Lower leg skin (tissue), 4 donors: ENCODE measurements at regions not wholly inside any gene's neighbourhood (a gene's known extent, or its start where the extent isn't known, plus 50 kb on each side); places are given as distances from the start of the nearest gene placed in this dataset.
"Not testable (repeated sequence)": the region's sequence is repeated elsewhere in the genome, so short reads cannot be mapped to it uniquely, and the experiment has no call there.

Source experiments
- DNase-seq, 2 donors: peaks; one replicate each; pipeline ENCODE4 v3.0.0-alpha.2; 2019; ENCODE audit warnings: low spot score in 2 of 2
- H3K4me3 ChIP-seq: fragments of 200-600 bp; sonication (generic); 2 replicates; pipeline ENCODE4 v1.5.1; 2017; ENCODE audit warnings: mild to moderate bottlenecking, low read depth; ENCODE audit not compliant: poor library complexity, severe bottlenecking
- POLR2A ChIP-seq, 2 donors: fragments of 450-650 bp; IDR thresholded peaks; one replicate each; pipeline ENCODE4 v1.6.1; 2016 to 2017; ENCODE audit warnings: antibody characterized with exemption in 2 of 2, mild to moderate bottlenecking in 1 of 2, moderate library complexity in 1 of 2
- WGBS, 2 donors: methylation state at CpG; one replicate each; pipeline ENCODE4 v1.1.5; 2018; 5-methylcytosine and 5-hydroxymethylcytosine counted together
- intact Hi-C: fragments of 100-400 bp; cut with DNase I; formaldehyde crosslinking; loops from one replicate; pipeline ENCODE4 v1.15.0; 2023; ENCODE audit warnings: low total_unique reads
- TF ChIP-seq, protein P1 (sequence below), 3 donors: fragments of 450-650 bp; IDR thresholded peaks; one replicate each; pipeline ENCODE4 v1.5.1; 2016; ENCODE audit warnings: antibody characterized with exemption in 3 of 3, mild to moderate bottlenecking in 3 of 3, moderate library complexity in 2 of 3

GRCh38 chr13:62760724-62761123 is 1345.1 kb upstream of the PCDH20 start:
- TF ChIP-seq POLR2A (IDR thresholded peaks at IDR 0.05) = no peak
- TF ChIP-seq, protein P1, sequence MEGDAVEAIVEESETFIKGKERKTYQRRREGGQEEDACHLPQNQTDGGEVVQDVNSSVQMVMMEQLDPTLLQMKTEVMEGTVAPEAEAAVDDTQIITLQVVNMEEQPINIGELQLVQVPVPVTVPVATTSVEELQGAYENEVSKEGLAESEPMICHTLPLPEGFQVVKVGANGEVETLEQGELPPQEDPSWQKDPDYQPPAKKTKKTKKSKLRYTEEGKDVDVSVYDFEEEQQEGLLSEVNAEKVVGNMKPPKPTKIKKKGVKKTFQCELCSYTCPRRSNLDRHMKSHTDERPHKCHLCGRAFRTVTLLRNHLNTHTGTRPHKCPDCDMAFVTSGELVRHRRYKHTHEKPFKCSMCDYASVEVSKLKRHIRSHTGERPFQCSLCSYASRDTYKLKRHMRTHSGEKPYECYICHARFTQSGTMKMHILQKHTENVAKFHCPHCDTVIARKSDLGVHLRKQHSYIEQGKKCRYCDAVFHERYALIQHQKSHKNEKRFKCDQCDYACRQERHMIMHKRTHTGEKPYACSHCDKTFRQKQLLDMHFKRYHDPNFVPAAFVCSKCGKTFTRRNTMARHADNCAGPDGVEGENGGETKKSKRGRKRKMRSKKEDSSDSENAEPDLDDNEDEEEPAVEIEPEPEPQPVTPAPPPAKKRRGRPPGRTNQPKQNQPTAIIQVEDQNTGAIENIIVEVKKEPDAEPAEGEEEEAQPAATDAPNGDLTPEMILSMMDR (IDR thresholded peaks at IDR 0.05) = no peak
- H3K4me3 ChIP-seq = no peak overlapping the region
- no peak for DNase-seq
- intact Hi-C loops = no loop called here
- 71 to 77% methylated on average over 1 of the region's 1 CpG for WGBS, 2 donors

- H3K4me3 ChIP-seq = no peak overlapping the region
- 11 to 24% methylated on average over 2 of the region's 2 CpGs for WGBS, 2 donors
- TF ChIP-seq, protein P1 (IDR thresholded peaks at IDR 0.05) = no peak
- no peak for TF ChIP-seq POLR2A (IDR thresholded peaks at IDR 0.05)
- intact Hi-C loops = no loop called here
- DNase-seq = no peak
Observed at GRCh38 chr13:62747629-62748028, 1332.0 kb upstream of the PCDH20 start.

GRCh38 chr13:62747152-62747551 is 1331.5 kb upstream of the PCDH20 start:
- intact Hi-C loops = no loop called here
- TF ChIP-seq, protein P1 (IDR thresholded peaks at IDR 0.05) = no peak

GRCh38 chr13:62729746-62730145 is 1314.1 kb upstream of the PCDH20 start:
- WGBS, 2 donors = 90 to 91% methylated on average over 9 of the region's 9 CpGs
- DNase-seq, intact Hi-C loops, H3K4me3 ChIP-seq: not testable (repeated sequence)

More at GRCh38 chr13:62747152-62747551, 1331.5 kb upstream of the PCDH20 start:
- WGBS, 2 donors = 85 to 90% methylated on average over 2 of the region's 2 CpGs
- DNase-seq = no peak
- H3K4me3 ChIP-seq = no peak overlapping the region

DNA sequence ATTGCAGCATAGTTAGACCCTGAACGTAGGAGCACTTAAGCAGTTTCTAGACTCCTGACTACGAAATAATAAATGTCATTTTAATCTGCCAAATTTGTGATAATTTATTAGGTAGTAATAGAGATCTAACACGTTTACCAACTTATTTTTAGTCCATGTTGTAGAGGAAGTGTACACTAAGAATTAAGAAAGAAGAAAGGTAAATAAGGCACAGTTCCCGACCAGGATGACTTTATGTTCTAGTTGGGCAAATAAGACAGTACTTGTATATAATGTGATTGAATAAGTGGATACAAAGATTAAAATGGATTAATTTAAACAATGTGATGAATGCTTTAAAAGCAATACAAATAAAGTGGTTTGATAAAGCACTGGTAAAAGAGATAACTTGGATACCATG is 1306.2 kb upstream of the PCDH20 start:
- no peak for DNase-seq
- intact Hi-C loops = no loop called here
- TF ChIP-seq, protein P1 (IDR thresholded peaks at IDR 0.05) = no peak
- TF ChIP-seq POLR2A (IDR thresholded peaks at IDR 0.05) = no peak
- 41 to 42% methylated on average over 4 of the region's 4 CpGs for WGBS, 2 donors
- H3K4me3 ChIP-seq = no peak overlapping the region

DNA sequence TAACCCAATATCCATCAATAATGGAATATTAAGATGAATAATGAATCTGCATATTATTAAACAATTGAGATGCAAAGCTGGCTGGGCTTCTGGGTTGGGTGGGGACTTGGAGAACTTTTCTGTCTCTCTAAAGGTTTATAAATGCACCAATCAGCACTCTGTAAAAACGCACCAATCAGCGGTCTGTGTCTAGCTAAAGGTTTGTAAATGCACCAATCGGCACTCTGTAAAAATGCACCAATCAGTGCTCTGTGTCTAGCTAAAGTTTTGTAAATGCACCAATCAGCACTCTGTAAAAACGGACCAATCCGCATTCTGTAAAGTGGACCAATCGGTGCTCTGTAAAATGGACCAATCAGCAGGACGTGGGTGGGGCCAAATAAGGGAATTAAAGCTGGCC is 1296.3 kb upstream of the PCDH20 start:
- H3K4me3 ChIP-seq, intact Hi-C loops, DNase-seq: not testable (repeated sequence)
- WGBS, 2 donors = 87 to 91% methylated on average over 7 of the region's 7 CpGs

DNA sequence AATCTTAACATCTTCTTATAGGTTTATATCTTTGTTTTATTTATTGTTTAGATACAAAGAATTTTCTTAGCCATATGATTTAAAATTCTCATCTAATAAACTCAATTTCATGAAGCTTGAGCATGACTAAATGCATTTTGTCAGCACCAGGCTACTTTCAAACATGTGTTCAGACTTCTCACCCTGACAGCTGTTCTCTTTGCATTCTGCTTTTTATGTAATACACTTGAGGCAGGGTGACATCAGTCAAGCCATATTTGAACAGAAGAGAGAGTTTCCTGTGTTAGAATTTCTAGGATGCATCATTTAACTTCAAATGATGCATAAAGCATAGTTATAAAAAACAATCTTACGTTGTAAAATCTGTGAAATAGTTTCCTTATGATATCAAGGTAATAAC is 1295.1 kb upstream of the PCDH20 start:
- no peak for DNase-seq
- TF ChIP-seq POLR2A (IDR thresholded peaks at IDR 0.05) = no peak
- TF ChIP-seq, protein P1 (IDR thresholded peaks at IDR 0.05) = no peak
- 52 to 53% methylated on average over 1 of the region's 1 CpG for WGBS, 2 donors
- H3K4me3 ChIP-seq = no peak overlapping the region
- intact Hi-C loops = no loop called here
